ENCODE measurements at regions not wholly inside any gene's neighbourhood (a gene's known extent, or its start where the extent isn't known, plus 50 kb on each side); places are given as distances from the start of the nearest gene placed in this dataset.
"Not testable (repeated sequence)": the region's sequence is repeated elsewhere in the genome, so short reads cannot be mapped to it uniquely, and the experiment has no call there.

DNA sequence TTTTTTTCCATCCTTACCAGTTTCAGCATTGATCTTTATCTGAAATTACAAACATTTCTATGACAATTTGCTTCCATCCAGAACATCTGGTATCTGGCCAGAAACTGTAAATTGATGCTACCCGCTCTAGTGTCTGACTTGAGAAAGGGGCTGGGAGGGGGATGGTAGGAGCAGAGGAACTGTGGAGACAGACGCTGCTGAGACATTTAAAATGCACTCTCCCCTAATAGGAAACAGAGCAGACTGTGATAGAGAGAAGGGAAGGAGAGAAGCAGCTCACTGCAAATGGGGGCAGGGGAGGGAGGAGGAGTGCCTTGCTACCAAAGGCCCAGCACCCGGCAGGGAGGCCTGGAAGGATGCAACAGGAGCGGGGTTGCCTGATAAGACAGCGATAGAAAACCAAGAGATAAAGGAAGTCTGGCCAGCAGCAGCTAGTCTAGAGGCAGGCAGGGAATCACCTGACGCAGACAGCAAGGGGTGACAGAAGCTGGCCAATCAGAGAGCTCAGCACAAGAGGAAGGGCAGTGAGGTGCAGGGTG lies 195.5 kb upstream of the NFIA start:
- peak in 1 of 14 donors; percentile 14 for DNase-seq

DNA sequence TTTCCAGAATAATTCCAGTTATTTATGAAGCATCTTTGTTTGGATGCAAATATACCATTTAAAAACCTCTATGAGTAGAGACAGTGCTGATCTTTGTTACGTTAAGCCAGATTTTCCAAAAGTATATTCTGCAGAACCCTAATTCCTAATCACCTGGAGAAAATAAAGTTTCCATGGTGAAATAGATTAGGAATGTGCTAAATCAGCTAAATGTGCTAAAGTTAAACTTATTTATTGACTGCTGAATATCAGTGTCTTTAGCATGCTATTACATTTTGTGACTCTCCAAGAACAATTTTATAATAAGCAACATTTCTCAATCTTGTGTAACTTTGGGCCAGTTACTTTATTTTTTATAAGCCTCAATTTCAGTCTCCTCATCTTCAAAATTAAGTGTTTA lies 196.3 kb upstream of the NFIA start:
- no peak for DNase-seq

- no peak for DNase-seq
Measured at GRCh38 chr1:60880202-60880601, 202.2 kb upstream of the NFIA start.

- no peak for DNase-seq
Measured at GRCh38 chr1:60878323-60878722, 204.0 kb upstream of the NFIA start.

- no peak for DNase-seq
Measured at GRCh38 chr1:60877376-60877775, 205.0 kb upstream of the NFIA start.

DNA sequence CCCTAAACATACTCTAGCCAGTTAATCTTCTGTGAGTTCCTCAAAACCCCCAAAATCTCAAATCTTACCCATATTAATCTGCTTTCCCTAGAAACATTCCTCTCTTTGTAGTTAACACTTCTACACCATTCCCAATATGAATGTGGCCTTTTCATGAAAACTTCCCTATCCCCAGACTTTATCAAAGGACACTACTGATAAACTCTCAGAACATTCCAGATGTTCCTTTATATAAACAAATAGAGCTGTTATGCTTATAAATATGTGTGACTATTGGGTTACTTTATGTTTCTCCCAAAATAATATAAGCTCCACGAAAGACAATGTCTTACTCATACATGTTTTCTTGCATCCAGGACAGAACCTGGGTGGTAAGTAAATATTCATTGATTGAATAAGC lies 205.4 kb upstream of the NFIA start:
- DNase-seq, result no peak

DNA sequence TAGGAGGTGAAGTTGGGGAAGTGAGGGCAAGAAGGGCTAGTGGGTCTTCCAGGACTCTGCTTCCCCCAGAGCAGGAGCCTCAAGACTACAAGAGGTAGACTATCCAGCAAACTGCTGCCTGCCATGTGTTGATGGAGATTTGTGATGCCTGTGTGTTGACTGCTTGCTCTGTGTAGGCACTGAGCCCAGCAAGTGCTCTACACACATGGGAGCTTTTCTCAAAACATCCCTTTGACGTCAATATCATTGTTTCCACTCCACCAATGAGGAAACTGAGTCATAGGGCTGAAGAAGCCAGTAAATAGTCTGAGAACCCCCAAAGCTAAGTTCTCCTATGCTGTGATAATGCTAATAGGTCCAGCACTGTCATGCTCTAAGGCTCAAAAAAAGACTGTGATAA lies 207.2 kb upstream of the NFIA start:
- no peak for DNase-seq

DNA sequence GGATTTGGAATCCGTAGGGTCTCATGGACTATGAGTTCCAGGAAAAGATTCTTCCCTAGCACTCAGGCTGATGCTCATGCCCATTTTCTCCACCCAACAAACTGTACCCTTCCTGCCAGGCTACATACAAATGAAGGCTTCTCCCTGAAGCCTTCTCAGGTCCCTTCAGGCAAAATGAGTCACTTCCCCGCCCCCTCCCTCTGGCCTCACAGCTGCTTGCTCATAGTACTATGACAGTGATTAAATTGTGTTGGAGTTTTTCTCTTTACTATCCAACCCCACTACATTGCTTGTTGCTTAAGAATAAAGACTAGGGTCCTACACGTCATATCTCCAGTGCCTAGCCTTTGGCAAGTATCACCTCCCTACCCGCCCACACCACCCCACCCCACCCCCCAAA lies 207.6 kb upstream of the NFIA start:
- DNase-seq, result peak in 1 of 14 donors; percentile 14

DNA sequence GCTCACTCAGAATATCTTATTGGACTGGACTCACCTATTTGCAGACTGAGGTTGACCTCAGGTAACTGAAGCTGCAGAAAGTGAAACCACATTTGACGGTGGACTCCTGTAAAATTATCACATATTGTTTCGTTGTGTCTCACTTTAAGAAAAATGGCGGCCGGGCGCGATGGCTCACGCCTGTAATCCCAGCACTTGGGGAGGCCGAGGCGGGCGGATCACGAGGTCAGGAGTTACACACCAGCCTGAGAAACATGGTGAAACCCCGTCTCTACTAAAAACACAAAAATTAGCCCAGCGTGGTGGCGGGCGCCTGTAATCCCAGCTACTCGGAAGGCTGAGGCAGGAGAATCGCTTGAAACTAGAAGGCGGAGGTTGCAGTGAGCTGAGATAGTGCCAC lies 209.0 kb upstream of the NFIA start:
- DNase-seq, result not testable (repeated sequence)

DNA sequence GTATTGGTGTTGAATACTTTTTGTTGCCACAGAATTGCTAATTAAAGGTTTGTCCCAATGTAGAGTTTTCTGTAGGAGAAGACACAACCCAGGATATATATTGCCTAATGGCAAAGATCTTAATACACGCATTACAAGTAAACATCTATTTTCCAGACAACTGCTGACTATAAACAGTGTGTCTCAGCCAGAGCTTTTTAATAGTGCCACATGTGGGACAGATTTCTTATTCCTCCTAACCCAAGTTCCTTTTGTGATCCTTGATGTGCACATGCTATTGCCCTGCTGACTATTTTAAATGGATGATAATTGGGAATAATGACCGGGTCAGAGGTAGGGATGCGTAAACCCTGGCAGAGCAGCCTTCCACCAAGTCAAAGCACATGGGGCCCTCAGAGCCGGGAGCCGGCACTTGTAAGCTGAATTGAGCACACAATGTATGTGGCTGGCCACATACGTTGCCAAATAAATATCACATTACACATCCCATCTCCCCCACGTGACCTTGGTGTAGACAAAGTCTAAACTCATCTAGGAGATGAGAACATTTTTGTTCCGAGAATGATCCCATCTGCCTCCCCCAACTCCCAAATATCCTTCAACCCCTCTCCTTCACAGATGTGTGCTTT lies 209.8 kb upstream of the NFIA start:
- no peak for DNase-seq

- no peak for DNase-seq
Measured at GRCh38 chr1:60870269-60870865, 212.0 kb upstream of the NFIA start.

DNA sequence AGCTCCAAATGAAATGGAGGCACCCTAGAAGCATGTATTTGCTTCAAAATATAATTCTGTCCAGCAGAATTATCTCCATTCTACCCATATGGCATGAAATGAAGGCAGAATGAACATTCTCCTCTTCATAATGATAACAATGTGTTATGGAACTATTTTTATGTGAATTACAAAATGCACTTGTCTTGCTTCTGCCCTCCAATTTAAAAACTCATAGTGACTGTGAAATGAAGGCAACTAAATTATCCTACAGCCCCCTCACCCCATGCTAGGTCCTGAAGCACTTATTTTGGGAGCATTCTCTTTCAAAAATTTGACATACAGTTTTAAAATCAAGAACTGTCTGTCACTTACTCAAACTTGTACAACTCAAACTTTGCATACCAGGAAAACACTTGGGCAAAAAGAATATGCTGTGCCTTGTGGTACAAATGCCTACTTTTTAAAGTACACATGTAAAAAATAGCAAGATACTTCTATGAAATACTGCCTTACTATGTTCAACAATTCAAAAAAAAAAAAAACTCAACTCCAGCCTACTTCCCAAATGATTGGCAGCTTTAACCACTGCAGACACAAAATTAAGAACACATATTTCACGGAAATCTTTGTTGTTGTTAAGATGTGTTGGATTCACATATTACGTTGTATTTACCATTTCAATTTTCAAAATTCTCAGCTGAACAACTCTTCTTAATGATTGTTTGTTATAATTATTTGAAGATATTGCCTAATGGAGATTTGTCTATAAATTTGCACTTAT lies 213.3 kb upstream of the NFIA start:
- no peak for DNase-seq

DNA sequence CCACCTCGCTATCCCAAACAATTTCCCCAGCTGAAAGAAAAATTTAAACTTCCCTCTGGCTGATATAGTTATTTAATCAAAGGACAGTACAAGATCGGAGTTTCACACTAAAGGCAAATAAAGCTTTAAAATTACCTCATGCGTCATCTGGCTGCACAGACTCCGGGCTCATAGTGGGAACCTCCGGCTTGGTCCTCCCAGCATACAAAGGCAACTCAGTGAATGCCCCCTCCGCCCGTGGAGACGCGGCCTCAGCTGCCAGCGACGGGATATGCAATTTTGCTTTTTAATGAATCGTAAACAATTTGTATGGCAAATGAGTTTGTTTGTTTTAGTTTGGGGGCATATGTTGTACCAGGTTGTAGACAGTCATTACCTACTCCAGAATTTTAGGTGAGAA lies 214.6 kb upstream of the NFIA start:
- DNase-seq, result peak in 2 of 14 donors; percentile 11 to 38

- no peak for DNase-seq
Measured at GRCh38 chr1:60866917-60867531, 215.3 kb upstream of the NFIA start.

GRCh38 chr1:60866226-60866900 lies 216.0 kb upstream of the NFIA start:
- DNase-seq, result peak in 1 of 14 donors; percentile 60

DNA sequence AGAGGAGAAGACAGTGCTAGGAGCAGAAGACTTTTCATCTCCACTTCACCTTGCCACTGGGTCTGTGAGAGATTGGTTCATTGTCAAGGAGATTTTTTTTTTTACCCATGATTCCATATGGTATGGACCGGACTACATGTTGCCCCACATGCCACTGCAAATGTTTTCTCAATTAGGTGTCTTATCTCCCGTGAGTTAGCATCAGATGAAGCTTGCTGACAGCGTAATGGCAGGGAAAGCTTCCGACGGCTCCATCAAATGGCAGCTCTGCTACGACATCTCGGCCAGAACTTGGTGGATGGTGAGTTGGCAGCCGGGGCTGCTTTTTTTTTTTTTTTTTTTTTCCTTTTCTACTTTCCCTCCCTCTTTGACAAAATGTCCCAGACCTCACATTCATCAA lies 217.2 kb upstream of the NFIA start:
- peak in 3 of 14 donors; percentile 22 to 45 (median 25) for DNase-seq

- DNase-seq, result peak in 1 of 14 donors; percentile 31
Measured at GRCh38 chr1:60864722-60865121, 217.6 kb upstream of the NFIA start.

DNA sequence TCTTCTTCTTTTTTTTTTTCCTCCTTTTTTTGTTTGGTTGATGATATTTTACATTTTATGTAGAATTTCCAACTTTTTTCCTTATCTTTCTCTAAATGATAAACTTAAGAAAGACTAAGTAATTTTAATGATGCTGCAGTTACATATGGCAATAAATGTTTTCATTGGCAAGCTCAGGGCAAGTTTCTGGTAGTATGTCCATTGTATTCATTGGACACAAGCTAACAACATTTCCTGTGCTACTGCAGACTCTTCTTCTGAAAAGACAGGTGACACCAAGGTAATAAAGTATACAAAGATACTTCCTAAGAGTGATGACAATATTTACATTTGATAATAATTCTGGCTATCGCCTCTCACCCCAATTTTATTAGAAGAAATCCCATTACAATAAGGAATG lies 219.2 kb upstream of the NFIA start:
- no peak for DNase-seq

GRCh38 chr1:60861961-60862567 lies 220.3 kb upstream of the NFIA start:
- peak in 1 of 14 donors; percentile 22 for DNase-seq

DNA sequence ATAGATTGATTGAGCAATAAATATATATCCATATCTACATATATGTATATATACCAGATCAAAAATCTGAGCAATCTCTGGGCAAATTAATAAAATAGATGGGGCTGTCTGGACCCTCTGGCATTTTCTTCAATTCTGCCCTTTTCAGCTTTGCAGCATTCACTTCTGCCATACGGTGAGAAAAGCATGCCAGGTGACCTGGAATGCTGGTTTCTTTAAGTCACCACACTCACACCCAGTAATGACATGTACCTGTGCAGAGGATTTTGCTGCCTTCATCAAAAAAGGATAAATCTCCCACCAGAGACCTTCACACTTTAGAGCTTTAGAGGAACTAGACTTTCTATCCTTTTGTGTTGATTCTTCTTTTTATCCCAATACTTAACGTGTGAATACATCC lies 223.2 kb upstream of the NFIA start:
- peak in 1 of 14 donors; percentile 38 for DNase-seq

- DNase-seq, result no peak
Measured at GRCh38 chr1:60857851-60858250, 224.5 kb upstream of the NFIA start.

- DNase-seq, result no peak
Measured at GRCh38 chr1:60850084-60850483, 232.3 kb upstream of the NFIA start.
